Loucy (cell line): ENCODE measurements at regions not wholly inside any gene's neighbourhood (a gene's known extent, or its start where the extent isn't known, plus 50 kb on each side); places are given as distances from the start of the nearest gene placed in this dataset.

Experiments
- H2AFZ ChIP-seq: fragments of 200-600 bp; sonication (generic); 2 replicates; pipeline ENCODE4 v1.6.0; 2016; ENCODE audit warnings: antibody characterized with exemption, mild to moderate bottlenecking, low read length, moderate library complexity
- H3F3A ChIP-seq: fragments of 200-600 bp; 2 replicates; pipeline ENCODE4 v1.6.0; 2016; ENCODE audit warnings: antibody characterized with exemption, low read depth, mild to moderate bottlenecking
- H3K27me3 ChIP-seq: fragments of 200-600 bp; sonication (generic); 2 replicates; pipeline ENCODE4 v1.6.1; 2014; ENCODE audit warnings: low read length, mild to moderate bottlenecking; ENCODE audit not compliant: insufficient read depth, poor library complexity, severe bottlenecking
- H3K36me3 ChIP-seq: fragments of 200-600 bp; sonication (generic); 2 replicates; pipeline ENCODE4 v1.6.1; 2016; ENCODE audit warnings: low read length; ENCODE audit not compliant: insufficient read depth
- H3K4me1 ChIP-seq: fragments of 200-600 bp; sonication (generic); 2 replicates; pipeline ENCODE4 v1.5.1; 2014; ENCODE audit warnings: low read length, mild to moderate bottlenecking; ENCODE audit not compliant: insufficient read depth, poor library complexity, severe bottlenecking
- H3K4me2 ChIP-seq: fragments of 200-600 bp; sonication (generic); 2 replicates; pipeline ENCODE4 v1.6.0; 2014; ENCODE audit warnings: antibody characterized with exemption, low read length, low read depth, mild to moderate bottlenecking; ENCODE audit not compliant: poor library complexity, severe bottlenecking
- H3K4me3 ChIP-seq: fragments of 200-600 bp; sonication (generic); 2 replicates; pipeline ENCODE4 v1.5.1; 2014; ENCODE audit warnings: low read length, mild to moderate bottlenecking, mixed read lengths; ENCODE audit not compliant: poor library complexity, severe bottlenecking
- H3K79me2 ChIP-seq: fragments of 200-600 bp; sonication (generic); 2 replicates; pipeline ENCODE4 v1.6.1; 2014; ENCODE audit warnings: low read length; ENCODE audit not compliant: insufficient read depth
- H3K9ac ChIP-seq: fragments of 200-600 bp; sonication (generic); 2 replicates; pipeline ENCODE4 v1.6.0; 2014; ENCODE audit warnings: mild to moderate bottlenecking, low read depth, low read length, moderate library complexity; ENCODE audit not compliant: poor library complexity, severe bottlenecking
- H3K9me2 ChIP-seq: fragments of 200-600 bp; sonication (generic); replicated peaks from 2 replicates; pipeline ENCODE4 v1.6.1; 2016; ENCODE audit warnings: low read depth, low read length, mixed read lengths
- H3K9me3 ChIP-seq: fragments of 200-600 bp; sonication (generic); 2 replicates; pipeline ENCODE4 v1.6.1; 2014; ENCODE audit warnings: mild to moderate bottlenecking, antibody characterized with exemption, low read length, low read depth; ENCODE audit not compliant: insufficient read depth
- H4K20me1 ChIP-seq: fragments of 200-600 bp; sonication (generic); 2 replicates; pipeline ENCODE4 v1.6.0; 2014; ENCODE audit warnings: antibody characterized with exemption, low read length, mild to moderate bottlenecking; ENCODE audit not compliant: insufficient read depth, poor library complexity, severe bottlenecking
- CTCF ChIP-seq: fragments of 200-600 bp; sonication (generic); conservative IDR thresholded peaks from 2 replicates; pipeline ENCODE4 v1.5.1; 2014; ENCODE audit warnings: mild to moderate bottlenecking, antibody characterized with exemption, low read length
- EZH2phosphoT487 ChIP-seq: fragments of 200-600 bp; IDR thresholded peaks from 2 replicates; pipeline ENCODE4 v1.6.1; 2018; ENCODE audit warnings: antibody characterized with exemption, mild to moderate bottlenecking, moderate library complexity, borderline replicate concordance

GRCh38 chr6:14984519-14984853, 261.4 kb upstream of the JARID2 start:
- no peak for TF ChIP-seq CTCF
- TF ChIP-seq EZH2phosphoT487: no peak
- H3K4me3 ChIP-seq: no peak overlapping the region
- no peak overlapping the region for H3K9ac ChIP-seq
- H2AFZ ChIP-seq: no peak overlapping the region
- H3K4me1 ChIP-seq: no peaks in the 10 kb centered on the region
- no peaks in the 10 kb centered on the region for H4K20me1 ChIP-seq
- H3K36me3 ChIP-seq: no peaks in the 10 kb centered on the region
- H3K9me2 ChIP-seq: no peaks in the 10 kb centered on the region
- no peak overlapping the region for H3K4me2 ChIP-seq
- H3K79me2 ChIP-seq: no peaks in the 10 kb centered on the region
- no peaks in the 10 kb centered on the region for H3K9me3 ChIP-seq
- H3K27me3 ChIP-seq: no peaks in the 10 kb centered on the region
- no peaks in the 10 kb centered on the region for H3F3A ChIP-seq

GRCh38 chr6:14985366-14985765, 260.5 kb upstream of the JARID2 start:
- Histone ChIP-seq H4K20me1 (no peaks in the 10 kb centered on the region), H3K4me3 (no peak overlapping the region), H3K27me3 (no peaks in the 10 kb centered on the region), H3K36me3 (no peaks in the 10 kb centered on the region), H3F3A (no peaks in the 10 kb centered on the region), H3K9me2 (no peaks in the 10 kb centered on the region), H2AFZ (no peak overlapping the region), H3K9ac (no peak overlapping the region), H3K4me1 (peaks cover 3% of the 10 kb centered on the region), H3K79me2 (no peaks in the 10 kb centered on the region), H3K9me3 (no peaks in the 10 kb centered on the region), H3K4me2 (no peak overlapping the region)
- TF ChIP-seq EZH2phosphoT487: no peak
- no peak for TF ChIP-seq CTCF

- Histone ChIP-seq H3K9me2 (no peaks in the 10 kb centered on the region), H3K4me2 (no peak overlapping the region), H3K36me3 (no peaks in the 10 kb centered on the region), H2AFZ (no peak overlapping the region), H3K4me1 (peaks cover 5% of the 10 kb centered on the region), H3K4me3 (no peak overlapping the region), H3F3A (no peaks in the 10 kb centered on the region), H3K9ac (no peak overlapping the region), H3K27me3 (no peaks in the 10 kb centered on the region), H4K20me1 (no peaks in the 10 kb centered on the region), H3K9me3 (no peaks in the 10 kb centered on the region), H3K79me2 (no peaks in the 10 kb centered on the region)
- TF ChIP-seq EZH2phosphoT487 (no peak), CTCF (no peak)
Observed at GRCh38 chr6:14986370-14986769, 259.5 kb upstream of the JARID2 start.
